Adrenal gland (tissue), 9 donors: ENCODE measurements at regions not wholly inside any gene's neighbourhood (a gene's known extent, or its start where the extent isn't known, plus 50 kb on each side); places are given as distances from the start of the nearest gene placed in this dataset.

Source experiments
- DNase-seq, 7 donors: peaks; one replicate each; pipeline ENCODE4 v3.0.0-alpha.2; 2019 to 2020
- H3K27ac ChIP-seq, 5 donors: fragments of 200-600 bp; sonication (generic) in 4 of 5; 1 replicate in 3 of 5; 2 replicates in 2 of 5; pipeline versions ENCODE4 v1.5.1 to v1.8.0; 2016 to 2020; ENCODE audit warnings: mild to moderate bottlenecking in 1 of 5
- H3K27me3 ChIP-seq: fragments of 200-600 bp; 2 replicates; pipeline ENCODE4 v1.8.0; 2021
- H3K36me3 ChIP-seq, 2 donors: fragments of 200-600 bp; replicated peaks in 1 of 2; 1 replicate in 1 of 2; 2 replicates in 1 of 2; pipeline versions ENCODE4 v1.5.1 to v1.8.0; 2018 to 2022
- H3K4me1 ChIP-seq, 2 donors: fragments of 200-600 bp; replicated peaks in 1 of 2; 1 replicate in 1 of 2; 2 replicates in 1 of 2; pipeline versions ENCODE4 v1.5.1 to v1.8.0; 2018 to 2021
- H3K4me3 ChIP-seq, 4 donors: fragments of 200-600 bp; sonication (generic) in 3 of 4; one replicate each; pipeline ENCODE4 v1.5.1; 2016 to 2018
- H3K9me3 ChIP-seq, 3 donors: fragments of 200-600 bp; sonication (generic) in 1 of 3; replicated peaks in 1 of 3; 1 replicate in 2 of 3; 2 replicates in 1 of 3; pipeline versions ENCODE4 v1.5.1 to v1.8.0; 2016 to 2021
- CTCF ChIP-seq, 6 experiments: fragments of 450-650 bp in 4 of 6; fragments of 200-600 bp in 2 of 6; sonication (generic) in 1 of 6; IDR thresholded peaks; 1 replicate in 5 of 6; 2 replicates in 1 of 6; pipeline versions ENCODE4 v1.5.1 to v1.8.0; 2016 to 2021; ENCODE audit warnings: antibody characterized with exemption in 6 of 6, mild to moderate bottlenecking in 2 of 6, moderate library complexity in 1 of 6
- POLR2A ChIP-seq, 2 donors: fragments of 450-650 bp; IDR thresholded peaks; one replicate each; pipeline ENCODE4 v1.6.1; 2017; ENCODE audit warnings: antibody characterized with exemption in 2 of 2, mild to moderate bottlenecking in 2 of 2, moderate library complexity in 1 of 2
- WGBS, 4 donors: extraction: QIAGEN DNeasy Blood & Tissue Kit in 2 of 4; methylation state at CpG; one replicate each; pipeline versions ENCODE4 v1.1.5 to v1.1.7; 2013 to 2017; 5-methylcytosine and 5-hydroxymethylcytosine counted together
- intact Hi-C, 2 donors: fragments of 100-400 bp; cut with DNase I; formaldehyde crosslinking; loops; one replicate each; pipeline versions ENCODE4 v1.14.1 to v1.15.0; 2022 to 2023
- donor health status: healthy with polysubstance abuse.
- donor health status: Bipolar disorder and iron deficiency.
- donor health status: DM: yes; HTN: yes; CAD: no.
- donor health status: DM: no; HTN: no; CAD: no.
- donor health status: DM: no; HTN: no; CAD: no.

GRCh38 chr2:128585706-128586105 is 267.0 kb upstream of the HS6ST1 start:
- intact Hi-C loops, result no loop called here
- no peak for TF ChIP-seq CTCF (IDR thresholded peaks at IDR 0.05)
- no peak for TF ChIP-seq POLR2A (IDR thresholded peaks at IDR 0.05)
- peak in 1 of 7 donors; percentile 26 for DNase-seq
- Histone ChIP-seq H3K4me1 (no peaks in the 10 kb centered on the region), H3K27ac (no peak overlapping the region), H3K27me3 (no peaks in the 10 kb centered on the region), H3K36me3 (no peaks in the 10 kb centered on the region), H3K4me3 (no peak overlapping the region), H3K9me3 (no peaks in the 10 kb centered on the region)
- WGBS, 4 donors, result 83 to 95% (median 90%) methylated on average over 3 of the region's 3 CpGs

GRCh38 chr2:128589681-128590080 is 271.0 kb upstream of the HS6ST1 start:
- no peak overlapping the region for H3K27ac ChIP-seq
- no peaks in the 10 kb centered on the region for H3K36me3 ChIP-seq
- no peak for TF ChIP-seq POLR2A (IDR thresholded peaks at IDR 0.05)
- no peak for TF ChIP-seq CTCF (IDR thresholded peaks at IDR 0.05)

GRCh38 chr2:128590309-128591021 is 271.8 kb upstream of the HS6ST1 start:
- intact Hi-C loops, result no loop called here
- Histone ChIP-seq H3K9me3 (no peaks in the 10 kb centered on the region), H3K27ac (no peak overlapping the region), H3K4me1 (no peaks in the 10 kb centered on the region), H3K4me3 (no peak overlapping the region), H3K27me3 (no peaks in the 10 kb centered on the region), H3K36me3 (no peaks in the 10 kb centered on the region)
- TF ChIP-seq POLR2A (IDR thresholded peaks at IDR 0.05) (no peak), CTCF (IDR thresholded peaks at IDR 0.05) (no peak)
- peak in 1 of 7 donors; percentile 21 for DNase-seq
- WGBS, 4 donors, result 89 to 91% (median 90%) methylated on average over 12 of the region's 12 CpGs

More at GRCh38 chr2:128589681-128590080, 271.0 kb upstream of the HS6ST1 start:
- Histone ChIP-seq H3K4me3 (no peak overlapping the region), H3K9me3 (no peaks in the 10 kb centered on the region), H3K27me3 (no peaks in the 10 kb centered on the region), H3K4me1 (no peaks in the 10 kb centered on the region)
- 90 to 100% (median 92%) methylated on average over 3 to 6 of the region's 6 CpGs for WGBS, 4 donors
- intact Hi-C loops, result no loop called here
- peak in 1 of 7 donors; percentile 15 for DNase-seq

- no peak overlapping the region for H3K27ac ChIP-seq
- no peak overlapping the region for H3K4me3 ChIP-seq
- DNase-seq, result peak in 1 of 7 donors; percentile 35
- no peaks in the 10 kb centered on the region for H3K27me3 ChIP-seq
- WGBS, 4 donors, result 66 to 86% (median 72%) methylated on average over 7 to 8 of the region's 8 CpGs
- H3K4me1 ChIP-seq, result no peaks in the 10 kb centered on the region
- intact Hi-C loops, result no loop called here
- TF ChIP-seq POLR2A (IDR thresholded peaks at IDR 0.05) (no peak), CTCF (IDR thresholded peaks at IDR 0.05) (no peak)
- H3K9me3 ChIP-seq, result no peaks in the 10 kb centered on the region
- H3K36me3 ChIP-seq, result no peaks in the 10 kb centered on the region
These were observed 272.6 kb upstream of the HS6ST1 start for GRCh38 chr2:128591022-128591860.
